ENCODE measurements at regions not wholly inside any gene's neighbourhood (a gene's known extent, or its start where the extent isn't known, plus 50 kb on each side); places are given as distances from the start of the nearest gene placed in this dataset.
A peak's percentile ranks its signal among the peaks of the same experiment; 100 is the strongest.

- peaks cover 11% of the 10 kb centered on the region for H3K9me3 Mint-ChIP-seq
- no peak overlapping the region for H3K4me3 Mint-ChIP-seq
- peaks cover 16% of the 10 kb centered on the region for H3K36me3 Mint-ChIP-seq (ENCODE audit: low read depth)
- no peak overlapping the region for H3K27ac Mint-ChIP-seq (ENCODE audit: unreplicated experiment)
- no peak for TF ChIP-seq CTCF (conservative IDR thresholded peaks at IDR 0.05)
- no peaks in the 10 kb centered on the region for H3K4me1 Mint-ChIP-seq
- DNase-seq (ENCODE audit: low read depth, low spot score): no peak
- H3K27me3 Mint-ChIP-seq (ENCODE audit: low read depth): no peaks in the 10 kb centered on the region
Observed at GRCh38 chrX:10090319-10090718, 66.5 kb upstream of the CLCN4 start.

GRCh38 chrX:10095246-10095645, 61.5 kb upstream of the CLCN4 start:
- Mint-ChIP-seq H3K4me1 (no peaks in the 10 kb centered on the region), H3K4me3 (no peak overlapping the region), H3K9me3 (peaks cover 13% of the 10 kb centered on the region), H3K27me3 (ENCODE audit: low read depth) (no peaks in the 10 kb centered on the region), H3K36me3 (ENCODE audit: low read depth) (peaks cover 35% of the 10 kb centered on the region), H3K27ac (ENCODE audit: unreplicated experiment) (no peak overlapping the region)
- no peak for DNase-seq (ENCODE audit: low read depth, low spot score)
- TF ChIP-seq CTCF (conservative IDR thresholded peaks at IDR 0.05): no peak

GRCh38 chrX:10095698-10096432, 60.9 kb upstream of the CLCN4 start:
- no peak for DNase-seq (ENCODE audit: low read depth, low spot score)
- Mint-ChIP-seq H3K4me3 (no peak overlapping the region), H3K27me3 (ENCODE audit: low read depth) (no peaks in the 10 kb centered on the region), H3K4me1 (no peaks in the 10 kb centered on the region), H3K9me3 (peaks cover 13% of the 10 kb centered on the region), H3K27ac (ENCODE audit: unreplicated experiment) (peak overlapping the region; percentile 78), H3K36me3 (ENCODE audit: low read depth) (peaks cover 36% of the 10 kb centered on the region)
- TF ChIP-seq CTCF (conservative IDR thresholded peaks at IDR 0.05): no peak

GRCh38 chrX:10098270-10098713, 58.5 kb upstream of the CLCN4 start:
- H3K9me3 Mint-ChIP-seq: peaks cover 10% of the 10 kb centered on the region
- no peak overlapping the region for H3K4me3 Mint-ChIP-seq
- H3K27ac Mint-ChIP-seq (ENCODE audit: unreplicated experiment): no peak overlapping the region
- TF ChIP-seq CTCF (conservative IDR thresholded peaks at IDR 0.05): no peak
- no peaks in the 10 kb centered on the region for H3K27me3 Mint-ChIP-seq (ENCODE audit: low read depth)
- no peaks in the 10 kb centered on the region for H3K4me1 Mint-ChIP-seq
- peaks cover 39% of the 10 kb centered on the region for H3K36me3 Mint-ChIP-seq (ENCODE audit: low read depth)
- DNase-seq (ENCODE audit: low read depth, low spot score): no peak

- Mint-ChIP-seq H3K27ac (ENCODE audit: unreplicated experiment) (no peak overlapping the region), H3K9me3 (peaks cover 10% of the 10 kb centered on the region), H3K27me3 (ENCODE audit: low read depth) (no peaks in the 10 kb centered on the region), H3K4me1 (no peaks in the 10 kb centered on the region), H3K36me3 (ENCODE audit: low read depth) (peaks cover 42% of the 10 kb centered on the region), H3K4me3 (no peak overlapping the region)
- no peak for DNase-seq (ENCODE audit: low read depth, low spot score)
- no peak for TF ChIP-seq CTCF (conservative IDR thresholded peaks at IDR 0.05)
Observed at GRCh38 chrX:10099411-10099810, 57.4 kb upstream of the CLCN4 start.

All from neural crest cell (in vitro differentiated cells).